HG03159 (cell line): ENCODE measurements at regions not wholly inside any gene's neighbourhood (a gene's known extent, or its start where the extent isn't known, plus 50 kb on each side); places are given as distances from the start of the nearest gene placed in this dataset.

ENCODE experiments used
- ATAC-seq: cut with Tn5 transposase; IDR thresholded peaks from one replicate; pipeline ENCODE4 v1.9.1; 2021; ENCODE audit warnings: mild to moderate bottlenecking, moderate library complexity; ENCODE audit not compliant: unreplicated experiment

GRCh38 chr3:147838652-147839051 lies 429.5 kb downstream of the ZIC1 start:
- ATAC-seq: no peak

- ATAC-seq: no peak
These were observed 434.2 kb downstream of the ZIC1 start for GRCh38 chr3:147843331-147843730.

GRCh38 chr3:147846293-147846692 lies 437.1 kb downstream of the ZIC1 start:
- no peak for ATAC-seq

GRCh38 chr3:147846854-147847478 lies 437.8 kb downstream of the ZIC1 start:
- no peak for ATAC-seq

- no peak for ATAC-seq
These were observed 441.9 kb downstream of the ZIC1 start for GRCh38 chr3:147851062-147851461.

- no peak for ATAC-seq
These were observed 445.4 kb downstream of the ZIC1 start for GRCh38 chr3:147854542-147854941.

- ATAC-seq: no peak
These were observed 455.7 kb downstream of the ZIC1 start for GRCh38 chr3:147864754-147865354.

- no peak for ATAC-seq
These were observed 457.4 kb downstream of the ZIC1 start for GRCh38 chr3:147866561-147866960.

GRCh38 chr3:147872568-147872967 lies 463.4 kb downstream of the ZIC1 start:
- no peak for ATAC-seq

GRCh38 chr3:147875498-147875897 lies 466.3 kb downstream of the ZIC1 start:
- ATAC-seq: no peak

GRCh38 chr3:147881933-147882332 lies 472.8 kb downstream of the ZIC1 start:
- ATAC-seq: no peak

GRCh38 chr3:147886879-147887278 lies 477.7 kb downstream of the ZIC1 start:
- ATAC-seq: no peak

GRCh38 chr3:147887797-147888196 lies 478.6 kb downstream of the ZIC1 start:
- no peak for ATAC-seq

- ATAC-seq: peak; percentile 87
These were observed 480.9 kb downstream of the ZIC1 start for GRCh38 chr3:147890114-147890513.

GRCh38 chr3:147895509-147895908 lies 486.3 kb downstream of the ZIC1 start:
- no peak for ATAC-seq

GRCh38 chr3:147900851-147901250 lies 491.7 kb downstream of the ZIC1 start:
- no peak for ATAC-seq

GRCh38 chr3:147903026-147903425 lies 493.9 kb downstream of the ZIC1 start:
- ATAC-seq: no peak

GRCh38 chr3:147904421-147904820 lies 495.3 kb downstream of the ZIC1 start:
- no peak for ATAC-seq

- no peak for ATAC-seq
These were observed 497.1 kb downstream of the ZIC1 start for GRCh38 chr3:147906285-147906684.

GRCh38 chr3:147914532-147914931 lies 505.4 kb downstream of the ZIC1 start:
- no peak for ATAC-seq

GRCh38 chr3:147915057-147915456 lies 505.9 kb downstream of the ZIC1 start:
- ATAC-seq: no peak

GRCh38 chr3:147919496-147919895 lies 510.3 kb downstream of the ZIC1 start:
- no peak for ATAC-seq

- no peak for ATAC-seq
These were observed 511.9 kb downstream of the ZIC1 start for GRCh38 chr3:147921051-147921450.
